HG02981 (cell line): ENCODE measurements at regions not wholly inside any gene's neighbourhood (a gene's known extent, or its start where the extent isn't known, plus 50 kb on each side); places are given as distances from the start of the nearest gene placed in this dataset.
"Not testable (repeated sequence)": the region's sequence is repeated elsewhere in the genome, so short reads cannot be mapped to it uniquely, and the experiment has no call there.

Experiments
- ATAC-seq: cut with Tn5 transposase; IDR thresholded peaks from one replicate; pipeline ENCODE4 v1.9.1; 2021; ENCODE audit warnings: mild to moderate bottlenecking, moderate library complexity; ENCODE audit not compliant: unreplicated experiment

- ATAC-seq: no peak
Observed at GRCh38 chr7:24049296-24049695, 234.7 kb upstream of the NPY start.

GRCh38 chr7:24050991-24051560 lies 232.9 kb upstream of the NPY start:
- no peak for ATAC-seq

- ATAC-seq: no peak
Observed at GRCh38 chr7:24051651-24052050, 232.3 kb upstream of the NPY start.

GRCh38 chr7:24052572-24053260 lies 231.3 kb upstream of the NPY start:
- no peak for ATAC-seq

GRCh38 chr7:24054236-24054635 lies 229.8 kb upstream of the NPY start:
- ATAC-seq: no peak

- no peak for ATAC-seq
Observed at GRCh38 chr7:24057243-24057642, 226.7 kb upstream of the NPY start.

- no peak for ATAC-seq
Observed at GRCh38 chr7:24058953-24059352, 225.0 kb upstream of the NPY start.

- ATAC-seq: no peak
Observed at GRCh38 chr7:24059775-24060174, 224.2 kb upstream of the NPY start.

GRCh38 chr7:24063721-24064120 lies 220.3 kb upstream of the NPY start:
- no peak for ATAC-seq

- no peak for ATAC-seq
Observed at GRCh38 chr7:24069751-24070150, 214.2 kb upstream of the NPY start.

GRCh38 chr7:24073651-24074420 lies 210.2 kb upstream of the NPY start:
- ATAC-seq: no peak

- no peak for ATAC-seq
Observed at GRCh38 chr7:24075426-24075810, 208.6 kb upstream of the NPY start.

- ATAC-seq: no peak
Observed at GRCh38 chr7:24082826-24083225, 201.2 kb upstream of the NPY start.

- no peak for ATAC-seq
Observed at GRCh38 chr7:24102988-24103387, 181.0 kb upstream of the NPY start.

- no peak for ATAC-seq
Observed at GRCh38 chr7:24108906-24109376, 175.0 kb upstream of the NPY start.

- ATAC-seq: no peak
Observed at GRCh38 chr7:24110056-24110455, 173.9 kb upstream of the NPY start.

- no peak for ATAC-seq
Observed at GRCh38 chr7:24113506-24113905, 170.5 kb upstream of the NPY start.

GRCh38 chr7:24115661-24116060 lies 168.3 kb upstream of the NPY start:
- ATAC-seq: no peak

- ATAC-seq: not testable (repeated sequence)
Observed at GRCh38 chr7:24117903-24118499, 166.0 kb upstream of the NPY start.

GRCh38 chr7:24119852-24120251 lies 164.1 kb upstream of the NPY start:
- no peak for ATAC-seq

GRCh38 chr7:24123076-24123475 lies 160.9 kb upstream of the NPY start:
- no peak for ATAC-seq

GRCh38 chr7:24125765-24126164 lies 158.2 kb upstream of the NPY start:
- no peak for ATAC-seq
